NCI-H2029 (cell line): ENCODE measurements at regions not wholly inside any gene's neighbourhood (a gene's known extent, or its start where the extent isn't known, plus 50 kb on each side); places are given as distances from the start of the nearest gene placed in this dataset.

ENCODE experiments used
- DNase-seq: peaks from one replicate; lab custom pipeline; 2025; lab: John Stamatoyannopoulos, UW

- DNase-seq = no peak
These were observed 331.5 kb upstream of the RGMA start for GRCh38 chr15:93420477-93420876.

- no peak for DNase-seq
These were observed 331.0 kb upstream of the RGMA start for GRCh38 chr15:93420050-93420452.

GRCh38 chr15:93418566-93418965, 329.6 kb upstream of the RGMA start:
- no peak for DNase-seq

- no peak for DNase-seq
These were observed 328.6 kb upstream of the RGMA start for GRCh38 chr15:93417631-93418030.

- DNase-seq = no peak
These were observed 328.1 kb upstream of the RGMA start for GRCh38 chr15:93417156-93417555.

GRCh38 chr15:93415576-93415975, 326.6 kb upstream of the RGMA start:
- DNase-seq = no peak

GRCh38 chr15:93414576-93415231, 325.7 kb upstream of the RGMA start:
- DNase-seq = no peak

GRCh38 chr15:93413745-93414144, 324.7 kb upstream of the RGMA start:
- no peak for DNase-seq

GRCh38 chr15:93399121-93399520, 310.1 kb upstream of the RGMA start:
- DNase-seq = no peak

GRCh38 chr15:93389211-93389610, 300.2 kb upstream of the RGMA start:
- DNase-seq = no peak

GRCh38 chr15:93384886-93385285, 295.9 kb upstream of the RGMA start:
- no peak for DNase-seq

- peak; percentile 55 for DNase-seq
These were observed 293.3 kb upstream of the RGMA start for GRCh38 chr15:93382200-93382820.

GRCh38 chr15:93378558-93378957, 289.5 kb upstream of the RGMA start:
- peak; percentile 57 for DNase-seq

GRCh38 chr15:93372865-93373223, 283.8 kb upstream of the RGMA start:
- no peak for DNase-seq

- no peak for DNase-seq
These were observed 283.3 kb upstream of the RGMA start for GRCh38 chr15:93372208-93372864.

GRCh38 chr15:93366387-93367100, 277.5 kb upstream of the RGMA start:
- no peak for DNase-seq

GRCh38 chr15:93362821-93363220, 273.8 kb upstream of the RGMA start:
- DNase-seq = no peak

- DNase-seq = no peak
These were observed 273.2 kb upstream of the RGMA start for GRCh38 chr15:93362203-93362602.

- DNase-seq = no peak
These were observed 272.7 kb upstream of the RGMA start for GRCh38 chr15:93361703-93362102.

- DNase-seq = no peak
These were observed 272.0 kb upstream of the RGMA start for GRCh38 chr15:93360976-93361375.

- no peak for DNase-seq
These were observed 271.3 kb upstream of the RGMA start for GRCh38 chr15:93360318-93360717.

- no peak for DNase-seq
These were observed 270.6 kb upstream of the RGMA start for GRCh38 chr15:93359425-93360131.
